Ascending aorta (tissue), 2 donors: ENCODE measurements at regions not wholly inside any gene's neighbourhood (a gene's known extent, or its start where the extent isn't known, plus 50 kb on each side); places are given as distances from the start of the nearest gene placed in this dataset.

ENCODE experiments used
- DNase-seq, 2 donors: peaks; one replicate each; pipeline ENCODE4 v3.0.0-alpha.2; 2019; ENCODE audit warnings: low spot score in 2 of 2
- H3K27ac ChIP-seq, 2 donors: fragments of 200-600 bp; sonication (generic); one replicate each; pipeline ENCODE4 v1.5.1; 2016 to 2017; ENCODE audit warnings: mild to moderate bottlenecking in 1 of 2
- H3K27me3 ChIP-seq: fragments of 200-600 bp; sonication (generic); one replicate; pipeline ENCODE4 v1.5.1; 2017
- H3K36me3 ChIP-seq, 2 donors: fragments of 200-600 bp; sonication (generic); one replicate each; pipeline ENCODE4 v1.5.1; 2016
- H3K4me1 ChIP-seq, 2 donors: fragments of 200-600 bp; sonication (generic); one replicate each; pipeline ENCODE4 v1.5.1; 2016 to 2017; ENCODE audit warnings: mild to moderate bottlenecking in 1 of 2
- H3K4me3 ChIP-seq, 2 donors: fragments of 200-600 bp; sonication (generic); one replicate each; pipeline ENCODE4 v1.5.1; 2016 to 2017; ENCODE audit warnings: mild to moderate bottlenecking in 1 of 2
- H3K9me3 ChIP-seq, 2 donors: fragments of 200-600 bp; sonication (generic); one replicate each; pipeline ENCODE4 v1.5.1; 2016
- CTCF ChIP-seq, 3 experiments: fragments of 200-600 bp in 2 of 3; fragments of 450-650 bp in 1 of 3; sonication (generic) in 2 of 3; IDR thresholded peaks; one replicate each; pipeline ENCODE4 v1.5.1; 2016 to 2019; ENCODE audit warnings: antibody characterized with exemption in 3 of 3, mild to moderate bottlenecking in 1 of 3, moderate library complexity in 1 of 3
- intact Hi-C: fragments of 100-400 bp; cut with DNase I; formaldehyde crosslinking; loops from one replicate; pipeline ENCODE4 v1.15.1; 2023

GRCh38 chr2:217106650-217107014 lies 246.8 kb upstream of the TNP1 start:
- TF ChIP-seq CTCF (IDR thresholded peaks at IDR 0.05), result peak; percentile 8 to 45 (median 38)
- DNase-seq, result no peak
- intact Hi-C loops, result loop anchor here (2.0 to 10.0 kb wide), 6 partner anchors 54 to 552 kb away; no protein-coding TSS in a partner anchor
- Histone ChIP-seq H3K4me1 (peaks cover 3 to 18% of the 10 kb centered on the region in 2 donors), H3K4me3 (no peak overlapping the region), H3K27me3 (no peaks in the 10 kb centered on the region), H3K27ac (peak overlapping the region; percentile 82 to 86), H3K36me3 (no peaks in the 10 kb centered on the region), H3K9me3 (no peaks in the 10 kb centered on the region)

DNA sequence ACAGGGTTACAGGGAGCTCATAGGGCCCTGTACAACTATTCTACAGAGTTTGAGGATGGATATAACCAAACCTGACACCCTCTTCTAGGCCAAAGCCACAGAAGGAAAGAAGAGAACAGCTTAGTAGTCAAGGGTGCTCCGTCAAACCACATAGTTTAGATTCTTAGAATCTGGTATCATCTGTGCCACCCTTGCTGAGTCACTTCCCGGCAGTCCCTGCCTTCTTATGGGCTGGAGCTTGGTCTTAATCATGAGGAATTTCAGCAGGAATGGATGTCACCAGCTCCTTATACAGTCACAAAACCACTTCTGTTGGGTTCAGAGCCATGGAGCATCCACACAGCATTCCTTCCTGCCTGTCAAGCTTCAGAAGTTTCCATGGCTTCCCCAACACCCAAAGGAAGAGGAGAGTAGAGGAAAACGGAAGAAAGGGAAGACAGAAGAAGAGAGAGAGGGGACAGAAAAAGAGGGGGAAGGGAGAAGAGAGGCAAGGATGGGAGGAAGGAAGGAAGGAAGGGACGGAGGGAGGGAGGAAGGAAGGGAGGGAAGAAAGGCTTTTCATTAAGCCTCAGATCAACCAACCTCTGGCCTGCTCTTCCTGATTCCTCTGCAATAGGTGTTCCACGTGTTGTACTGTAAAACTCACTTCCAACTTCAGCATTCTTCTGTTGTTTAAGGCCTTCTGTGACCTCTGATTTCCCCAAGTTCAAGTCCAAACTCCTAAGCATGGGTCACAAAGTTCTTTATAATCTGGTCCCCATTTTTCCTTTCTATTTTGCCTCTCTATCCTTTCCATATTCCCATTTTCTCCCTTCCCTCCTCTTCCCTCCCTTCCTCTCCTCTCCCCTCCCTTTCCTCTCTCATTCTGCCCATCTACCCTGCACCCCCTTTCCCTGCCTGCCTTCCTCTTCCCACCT lies 246.1 kb upstream of the TNP1 start:
- peaks cover 3 to 18% of the 10 kb centered on the region in 2 donors for H3K4me1 ChIP-seq
- peak; percentile 48 to 93 for DNase-seq
- intact Hi-C loops, result loop anchor here (2.0 to 10.0 kb wide), 7 partner anchors 54 to 551 kb away; no protein-coding TSS in a partner anchor
- no peak overlapping the region for H3K4me3 ChIP-seq
- H3K36me3 ChIP-seq, result no peaks in the 10 kb centered on the region
- H3K27me3 ChIP-seq, result no peaks in the 10 kb centered on the region
- peak overlapping the region; percentile 82 to 86 for H3K27ac ChIP-seq
- no peaks in the 10 kb centered on the region for H3K9me3 ChIP-seq
- no peak for TF ChIP-seq CTCF (IDR thresholded peaks at IDR 0.05)

DNA sequence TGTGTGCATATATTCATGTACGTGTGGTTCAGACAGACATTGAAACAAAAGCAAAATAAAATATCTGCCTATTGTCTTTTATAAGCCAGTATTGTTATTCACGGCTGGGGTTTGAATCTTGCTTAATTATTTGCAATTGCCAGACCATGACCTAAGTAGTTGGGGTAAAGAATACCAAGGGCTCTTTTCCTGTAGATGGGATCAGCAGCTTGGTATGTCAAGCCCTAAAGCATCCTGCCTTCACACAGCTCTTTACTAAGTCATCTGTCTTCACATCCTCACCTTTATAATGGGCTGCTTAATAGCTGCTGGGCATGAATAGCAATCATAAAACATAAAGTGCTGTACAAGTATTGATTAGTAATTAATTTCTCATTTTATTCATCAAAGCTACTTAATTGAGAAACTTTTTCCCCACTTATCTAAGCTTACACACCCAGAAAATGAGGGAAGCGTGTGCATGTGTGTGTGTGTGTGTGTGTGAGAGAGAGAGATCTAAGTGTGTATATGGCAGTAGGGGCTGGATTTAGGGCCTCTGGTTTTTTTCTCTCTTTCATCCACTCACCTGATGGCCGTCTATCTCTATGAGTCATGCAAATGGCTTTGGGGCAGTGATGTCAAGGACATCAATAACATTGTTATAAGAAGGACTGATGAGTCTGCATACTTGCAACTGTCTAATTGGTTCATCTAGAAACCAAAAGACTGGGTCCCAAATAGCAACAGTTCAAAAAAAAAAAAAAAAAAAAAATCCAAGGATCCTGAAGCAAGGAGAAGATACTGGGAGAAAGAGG lies 244.1 kb upstream of the TNP1 start:
- H3K36me3 ChIP-seq, result no peaks in the 10 kb centered on the region
- intact Hi-C loops, result loop anchor here (2.0 to 10.0 kb wide), 2 partner anchors 411 to 549 kb away; no protein-coding TSS in a partner anchor
- no peaks in the 10 kb centered on the region for H3K27me3 ChIP-seq
- H3K9me3 ChIP-seq, result no peaks in the 10 kb centered on the region
- no peak for TF ChIP-seq CTCF (IDR thresholded peaks at IDR 0.05)
- peaks cover 7 to 27% of the 10 kb centered on the region in 2 donors for H3K4me1 ChIP-seq
- no peak for DNase-seq
- H3K4me3 ChIP-seq, result no peak overlapping the region
- H3K27ac ChIP-seq, result peak overlapping the region; percentile 82 to 86

GRCh38 chr2:217102956-217103355 lies 243.1 kb upstream of the TNP1 start:
- H3K9me3 ChIP-seq, result no peaks in the 10 kb centered on the region
- H3K4me1 ChIP-seq, result peaks cover 7 to 29% of the 10 kb centered on the region in 2 donors
- no peak for DNase-seq
- no peaks in the 10 kb centered on the region for H3K27me3 ChIP-seq
- intact Hi-C loops, result loop anchor here (10.0 kb wide), 1 partner anchor 548 kb away; no protein-coding TSS in a partner anchor
- peak overlapping the region; percentile 82 to 86 for H3K27ac ChIP-seq
- no peak overlapping the region for H3K4me3 ChIP-seq
- no peak for TF ChIP-seq CTCF (IDR thresholded peaks at IDR 0.05)
- H3K36me3 ChIP-seq, result no peaks in the 10 kb centered on the region

DNA sequence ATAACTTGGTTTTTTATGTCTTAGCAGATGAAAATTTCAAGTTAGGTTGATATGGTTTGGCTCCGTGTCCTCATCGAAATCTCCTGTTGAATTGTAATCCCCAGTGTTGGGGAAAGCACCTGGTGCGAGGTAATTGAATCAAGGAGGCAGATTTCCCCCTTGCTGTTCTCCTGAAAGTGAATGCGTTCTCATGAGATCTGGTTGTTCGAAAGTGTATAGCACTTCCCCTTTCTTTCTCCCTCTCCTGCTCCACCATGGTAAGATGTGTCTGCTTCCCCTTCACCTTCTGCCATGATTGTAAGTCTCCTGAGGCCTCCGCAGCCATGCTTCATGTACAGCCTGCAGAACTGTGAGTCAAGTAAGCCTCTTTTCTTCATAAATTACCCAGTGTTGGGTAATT lies 242.1 kb upstream of the TNP1 start:
- Histone ChIP-seq H3K27me3 (no peaks in the 10 kb centered on the region), H3K4me3 (no peak overlapping the region), H3K4me1 (peaks cover 7 to 29% of the 10 kb centered on the region in 2 donors), H3K27ac (peak overlapping the region in 1 of 2 donors; percentile 86), H3K9me3 (no peaks in the 10 kb centered on the region), H3K36me3 (no peaks in the 10 kb centered on the region)
- no peak for DNase-seq
- intact Hi-C loops, result loop anchor here (10.0 kb wide), 1 partner anchor 547 kb away; no protein-coding TSS in a partner anchor
- TF ChIP-seq CTCF (IDR thresholded peaks at IDR 0.05), result no peak
